H9 (cell line): ENCODE measurements at regions not wholly inside any gene's neighbourhood (a gene's known extent, or its start where the extent isn't known, plus 50 kb on each side); places are given as distances from the start of the nearest gene placed in this dataset.

ENCODE experiments used
- DNase-seq: peaks from one replicate; pipeline ENCODE4 v3.0.0-alpha.2; 2017
- H2AFZ ChIP-seq: one replicate; pipeline ENCODE4 v1.6.1; 2013; ENCODE audit warnings: mild to moderate bottlenecking, low read length, control low read depth, moderate library complexity
- H2AK5ac ChIP-seq: 2 replicates; pipeline ENCODE4 v1.6.1; 2013; ENCODE audit warnings: low read length, control low read depth, mixed read lengths; ENCODE audit not compliant: insufficient read length
- H2BK120ac ChIP-seq: one replicate; pipeline ENCODE4 v1.6.1; 2013; ENCODE audit warnings: low read depth, mild to moderate bottlenecking, low read length, control low read depth, inconsistent platforms; ENCODE audit not compliant: poor library complexity, severe bottlenecking
- H2BK12ac ChIP-seq: 2 replicates; pipeline ENCODE4 v1.6.1; 2013; ENCODE audit warnings: low read length, control low read depth, mixed read lengths, low read depth; ENCODE audit not compliant: insufficient read length
- H2BK15ac ChIP-seq: 2 replicates; pipeline ENCODE4 v1.6.1; 2013; ENCODE audit warnings: low read depth, low read length, control low read depth
- H2BK20ac ChIP-seq: one replicate; pipeline ENCODE4 v1.6.1; 2013; ENCODE audit warnings: low read depth, mild to moderate bottlenecking, low read length, control low read depth, inconsistent platforms; ENCODE audit not compliant: poor library complexity, severe bottlenecking
- H2BK5ac ChIP-seq: 2 replicates; pipeline ENCODE4 v1.6.1; 2013; ENCODE audit warnings: low read length, control low read depth, mixed read lengths; ENCODE audit not compliant: insufficient read length
- H3K14ac ChIP-seq: 2 replicates; pipeline ENCODE4 v1.6.1; 2013; ENCODE audit warnings: low read length, control low read depth; ENCODE audit not compliant: insufficient read depth
- H3K18ac ChIP-seq: 2 replicates; pipeline ENCODE4 v1.6.1; 2013; ENCODE audit warnings: low read depth, mild to moderate bottlenecking, mixed read lengths, low read length, control low read depth; ENCODE audit not compliant: insufficient read length
- H3K23ac ChIP-seq: 2 replicates; pipeline ENCODE4 v1.6.1; 2013; ENCODE audit warnings: low read length, control low read depth, mixed read lengths, low read depth; ENCODE audit not compliant: insufficient read length
- H3K23me2 ChIP-seq: 2 replicates; pipeline ENCODE4 v1.6.1; 2013; ENCODE audit warnings: low read depth, mild to moderate bottlenecking, mixed read lengths, low read length, control low read depth; ENCODE audit not compliant: insufficient read length, poor library complexity, severe bottlenecking
- H3K27ac ChIP-seq: 2 replicates; pipeline ENCODE4 v1.5.1; 2013; ENCODE audit warnings: low read length, control low read depth, mixed read lengths, low read depth; ENCODE audit not compliant: insufficient read length
- H3K27me3 ChIP-seq: 2 replicates; pipeline ENCODE4 v1.6.1; 2013; ENCODE audit warnings: low read length, control low read depth, inconsistent platforms; ENCODE audit not compliant: insufficient read depth
- H3K4ac ChIP-seq: 2 replicates; pipeline ENCODE4 v1.6.1; 2013; ENCODE audit warnings: low read depth, mild to moderate bottlenecking, control low read depth, inconsistent platforms, low read length, moderate library complexity
- H3K4me1 ChIP-seq: 2 replicates; pipeline ENCODE4 v1.6.1; 2013; ENCODE audit warnings: low read length, control low read depth, inconsistent platforms; ENCODE audit not compliant: insufficient read depth
- H3K4me2 ChIP-seq: 2 replicates; pipeline ENCODE4 v1.6.1; 2013; ENCODE audit warnings: low read length, control low read depth, mixed read lengths; ENCODE audit not compliant: insufficient read length, insufficient read depth
- H3K56ac ChIP-seq: 2 replicates; pipeline ENCODE4 v1.6.1; 2013; ENCODE audit warnings: low read depth, mild to moderate bottlenecking, mixed read lengths, low read length, control low read depth; ENCODE audit not compliant: insufficient read length
- H3K79me1 ChIP-seq: 2 replicates; pipeline ENCODE4 v1.6.1; 2013; ENCODE audit warnings: low read depth, mild to moderate bottlenecking, moderate library complexity, low read length, control low read depth, inconsistent platforms; ENCODE audit not compliant: insufficient read depth, poor library complexity, severe bottlenecking
- H3K79me2 ChIP-seq: 2 replicates; pipeline ENCODE4 v1.6.1; 2013; ENCODE audit warnings: low read length, control low read depth, inconsistent platforms; ENCODE audit not compliant: insufficient read depth
- H3K9ac ChIP-seq: 2 replicates; pipeline ENCODE4 v1.6.1; 2013; ENCODE audit warnings: low read length, control low read depth, mixed read lengths; ENCODE audit not compliant: insufficient read length; ENCODE audit errors: extremely low read depth
- H3K9me3 ChIP-seq: one replicate; pipeline ENCODE4 v1.6.1; 2013; ENCODE audit warnings: low read depth, low read length, inconsistent platforms; ENCODE audit not compliant: control insufficient read depth
- H3T11ph ChIP-seq: one replicate; pipeline ENCODE4 v1.6.1; 2013; ENCODE audit warnings: mild to moderate bottlenecking, low read length, control low read depth, inconsistent platforms
- H4K20me1 ChIP-seq: one replicate; pipeline ENCODE4 v1.6.1; 2013; ENCODE audit not compliant: control insufficient read depth, insufficient read length, insufficient read depth
- H4K5ac ChIP-seq: 2 replicates; pipeline ENCODE4 v1.6.1; 2013; ENCODE audit warnings: low read depth, mild to moderate bottlenecking, mixed read lengths, low read length, control low read depth; ENCODE audit not compliant: insufficient read length
- H4K8ac ChIP-seq: replicated peaks from 2 replicates; pipeline ENCODE4 v1.6.1; 2013; ENCODE audit warnings: low read length, control low read depth, mixed read lengths, low read depth; ENCODE audit not compliant: insufficient read length
- H4K91ac ChIP-seq: 2 replicates; pipeline ENCODE4 v1.6.1; 2013; ENCODE audit warnings: low read depth, mild to moderate bottlenecking, moderate library complexity, mixed read lengths, low read length, control low read depth; ENCODE audit not compliant: insufficient read length
- H3K27ac Mint-ChIP-seq, 3 experiments: 2 replicates in 2 of 3; 3 replicates in 1 of 3; pipeline ENCODE4 v1.8.0; 2020 to 2021; ENCODE audit warnings: mixed read lengths in 3 of 3, mild to moderate bottlenecking in 1 of 3, moderate library complexity in 1 of 3
- H3K27me3 Mint-ChIP-seq: 2 replicates; pipeline ENCODE4 v1.8.0; 2021; ENCODE audit warnings: low read depth, mild to moderate bottlenecking, moderate library complexity, mixed read lengths
- H3K36me3 Mint-ChIP-seq, 3 experiments: 2 replicates in 2 of 3; 3 replicates in 1 of 3; pipeline ENCODE4 v1.8.0; 2020 to 2021; ENCODE audit warnings: low read depth in 3 of 3, mixed read lengths in 3 of 3; ENCODE audit not compliant: insufficient read depth in 1 of 3
- H3K4me1 Mint-ChIP-seq, 2 experiments: 2 replicates each; pipeline ENCODE4 v1.8.0; 2020; ENCODE audit warnings: mixed read lengths in 2 of 2
- H3K4me3 Mint-ChIP-seq, 2 experiments: 2 replicates in 1 of 2; 3 replicates in 1 of 2; pipeline ENCODE4 v1.8.0; 2020 to 2021; ENCODE audit warnings: mild to moderate bottlenecking in 2 of 2, mixed read lengths in 2 of 2, moderate library complexity in 1 of 2
- H3K9me3 Mint-ChIP-seq, 2 experiments: 2 replicates in 1 of 2; 3 replicates in 1 of 2; pipeline ENCODE4 v1.8.0; 2020; ENCODE audit warnings: mild to moderate bottlenecking in 2 of 2, mixed read lengths in 2 of 2, moderate library complexity in 1 of 2
- CTCF ChIP-seq: fragments of 200-600 bp; sonication (generic); conservative IDR thresholded peaks from 3 replicates; pipeline ENCODE4 v1.8.0; 2021; ENCODE audit warnings: antibody characterized with exemption, mild to moderate bottlenecking
- WGBS: extraction: QIAGEN DNeasy Blood & Tissue Kit; methylation state at CpG from one replicate; pipeline ENCODE4 v1.1.7; 2013; ENCODE audit warnings: missing lambda C conversion rate, low lambda C conversion rate, mixed read lengths; ENCODE audit not compliant: insufficient read length; ENCODE audit errors: extremely low coverage; 5-methylcytosine and 5-hydroxymethylcytosine counted together

- H3K18ac ChIP-seq, result no peak overlapping the region
- no peak overlapping the region for H3K23ac ChIP-seq
- no peak overlapping the region for H2BK12ac ChIP-seq
- H2BK5ac ChIP-seq, result no peak overlapping the region
- no peak for TF ChIP-seq CTCF
- H2AK5ac ChIP-seq, result no peak overlapping the region
- H3K9me3 ChIP-seq, result no peaks in the 10 kb centered on the region
- peaks cover 4% of the 10 kb centered on the region for H3K27me3 Mint-ChIP-seq
- no peaks in the 10 kb centered on the region for H3K27me3 ChIP-seq
- H3K4me2 ChIP-seq, result no peak overlapping the region
- H3T11ph ChIP-seq, result no peak overlapping the region
- no peak overlapping the region for H2BK120ac ChIP-seq
- no peak overlapping the region for H3K56ac ChIP-seq
- no peak overlapping the region for H2BK20ac ChIP-seq
- H3K36me3 Mint-ChIP-seq, result peaks cover 5 to 20% (median 6%) of the 10 kb centered on the region in 3 experiments; a peak in 5 of 7 replicates
- H4K8ac ChIP-seq, result no peak overlapping the region
- H3K23me2 ChIP-seq, result no peaks in the 10 kb centered on the region
- no peak overlapping the region for H2AFZ ChIP-seq
- DNase-seq, result no peak
- H3K4ac ChIP-seq, result no peak overlapping the region
- H3K79me1 ChIP-seq, result no peaks in the 10 kb centered on the region
- H3K9me3 Mint-ChIP-seq, result peaks cover 19% of the 10 kb centered on the region in 2 experiments
- no peaks in the 10 kb centered on the region for H4K20me1 ChIP-seq
- no CpG with 5 or more reads among the region's 1 CpG for WGBS
- H3K4me3 Mint-ChIP-seq, result no peak overlapping the region
- H3K79me2 ChIP-seq, result no peaks in the 10 kb centered on the region
- H4K91ac ChIP-seq, result no peak overlapping the region
- H3K9ac ChIP-seq, result no peak overlapping the region
- H3K27ac Mint-ChIP-seq, result no peak overlapping the region
- no peak overlapping the region for H3K27ac ChIP-seq
- H4K5ac ChIP-seq, result no peak overlapping the region
- no peak overlapping the region for H2BK15ac ChIP-seq
- H3K4me1 Mint-ChIP-seq, result peaks cover 0 to 3% of the 10 kb centered on the region in 2 experiments; a peak in 1 of 4 replicates
- no peak overlapping the region for H3K14ac ChIP-seq
- no peaks in the 10 kb centered on the region for H3K4me1 ChIP-seq
Measured at GRCh38 chr12:62207248-62207647, 53.0 kb upstream of the USP15 start.
